ENCODE measurements at regions not wholly inside any gene's neighbourhood (a gene's known extent, or its start where the extent isn't known, plus 50 kb on each side); places are given as distances from the start of the nearest gene placed in this dataset.

DNA sequence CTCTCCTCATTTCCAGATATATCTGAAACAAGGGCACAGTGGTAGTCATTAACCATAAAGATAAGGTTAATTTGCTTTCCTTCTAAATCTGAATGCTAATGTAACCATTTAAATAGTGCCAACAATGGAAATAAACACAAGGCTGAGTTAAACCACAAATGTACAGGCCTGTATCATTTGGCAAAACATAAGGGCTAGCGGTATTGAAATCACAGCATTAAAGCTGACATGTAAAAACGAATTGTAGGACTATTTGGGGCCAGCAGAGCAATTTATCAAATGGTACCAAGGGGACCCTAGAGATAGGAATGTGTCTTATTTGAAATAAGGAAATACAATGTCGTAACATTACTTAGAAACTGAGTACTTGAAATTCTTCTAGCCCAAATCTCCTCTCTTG lies 247.5 kb upstream of the RPS23 start:
- no peak for DNase-seq (ENCODE audit: low read depth in 1 of 2, low spot score in 1 of 2)
- no peaks in the 10 kb centered on the region for H3K27me3 ChIP-seq (ENCODE audit: insufficient read depth, poor library complexity, severe bottlenecking)
- no peak overlapping the region for H3K4me3 ChIP-seq (replicated peaks; ENCODE audit: insufficient read depth, low read length)
- no peak overlapping the region for H3K27ac ChIP-seq (replicated peaks)
- TF ChIP-seq GABPA (IDR thresholded peaks at IDR 0.05; ENCODE audit: low read depth) (no peak), SPI1 (IDR thresholded peaks at IDR 0.05; ENCODE audit: borderline replicate concordance, low read depth) (no peak), POLR2AphosphoS5 (IDR thresholded peaks at IDR 0.05; ENCODE audit: low read depth) (no peak)
- TF ChIP-seq, protein P1, sequence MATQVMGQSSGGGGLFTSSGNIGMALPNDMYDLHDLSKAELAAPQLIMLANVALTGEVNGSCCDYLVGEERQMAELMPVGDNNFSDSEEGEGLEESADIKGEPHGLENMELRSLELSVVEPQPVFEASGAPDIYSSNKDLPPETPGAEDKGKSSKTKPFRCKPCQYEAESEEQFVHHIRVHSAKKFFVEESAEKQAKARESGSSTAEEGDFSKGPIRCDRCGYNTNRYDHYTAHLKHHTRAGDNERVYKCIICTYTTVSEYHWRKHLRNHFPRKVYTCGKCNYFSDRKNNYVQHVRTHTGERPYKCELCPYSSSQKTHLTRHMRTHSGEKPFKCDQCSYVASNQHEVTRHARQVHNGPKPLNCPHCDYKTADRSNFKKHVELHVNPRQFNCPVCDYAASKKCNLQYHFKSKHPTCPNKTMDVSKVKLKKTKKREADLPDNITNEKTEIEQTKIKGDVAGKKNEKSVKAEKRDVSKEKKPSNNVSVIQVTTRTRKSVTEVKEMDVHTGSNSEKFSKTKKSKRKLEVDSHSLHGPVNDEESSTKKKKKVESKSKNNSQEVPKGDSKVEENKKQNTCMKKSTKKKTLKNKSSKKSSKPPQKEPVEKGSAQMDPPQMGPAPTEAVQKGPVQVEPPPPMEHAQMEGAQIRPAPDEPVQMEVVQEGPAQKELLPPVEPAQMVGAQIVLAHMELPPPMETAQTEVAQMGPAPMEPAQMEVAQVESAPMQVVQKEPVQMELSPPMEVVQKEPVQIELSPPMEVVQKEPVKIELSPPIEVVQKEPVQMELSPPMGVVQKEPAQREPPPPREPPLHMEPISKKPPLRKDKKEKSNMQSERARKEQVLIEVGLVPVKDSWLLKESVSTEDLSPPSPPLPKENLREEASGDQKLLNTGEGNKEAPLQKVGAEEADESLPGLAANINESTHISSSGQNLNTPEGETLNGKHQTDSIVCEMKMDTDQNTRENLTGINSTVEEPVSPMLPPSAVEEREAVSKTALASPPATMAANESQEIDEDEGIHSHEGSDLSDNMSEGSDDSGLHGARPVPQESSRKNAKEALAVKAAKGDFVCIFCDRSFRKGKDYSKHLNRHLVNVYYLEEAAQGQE (IDR thresholded peaks at IDR 0.05; ENCODE audit: insufficient replicate concordance, low read depth) = no peak
- TF ChIP-seq, protein P2, sequence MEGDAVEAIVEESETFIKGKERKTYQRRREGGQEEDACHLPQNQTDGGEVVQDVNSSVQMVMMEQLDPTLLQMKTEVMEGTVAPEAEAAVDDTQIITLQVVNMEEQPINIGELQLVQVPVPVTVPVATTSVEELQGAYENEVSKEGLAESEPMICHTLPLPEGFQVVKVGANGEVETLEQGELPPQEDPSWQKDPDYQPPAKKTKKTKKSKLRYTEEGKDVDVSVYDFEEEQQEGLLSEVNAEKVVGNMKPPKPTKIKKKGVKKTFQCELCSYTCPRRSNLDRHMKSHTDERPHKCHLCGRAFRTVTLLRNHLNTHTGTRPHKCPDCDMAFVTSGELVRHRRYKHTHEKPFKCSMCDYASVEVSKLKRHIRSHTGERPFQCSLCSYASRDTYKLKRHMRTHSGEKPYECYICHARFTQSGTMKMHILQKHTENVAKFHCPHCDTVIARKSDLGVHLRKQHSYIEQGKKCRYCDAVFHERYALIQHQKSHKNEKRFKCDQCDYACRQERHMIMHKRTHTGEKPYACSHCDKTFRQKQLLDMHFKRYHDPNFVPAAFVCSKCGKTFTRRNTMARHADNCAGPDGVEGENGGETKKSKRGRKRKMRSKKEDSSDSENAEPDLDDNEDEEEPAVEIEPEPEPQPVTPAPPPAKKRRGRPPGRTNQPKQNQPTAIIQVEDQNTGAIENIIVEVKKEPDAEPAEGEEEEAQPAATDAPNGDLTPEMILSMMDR (IDR thresholded peaks at IDR 0.05; ENCODE audit: insufficient read depth, low read length) = no peak

DNA sequence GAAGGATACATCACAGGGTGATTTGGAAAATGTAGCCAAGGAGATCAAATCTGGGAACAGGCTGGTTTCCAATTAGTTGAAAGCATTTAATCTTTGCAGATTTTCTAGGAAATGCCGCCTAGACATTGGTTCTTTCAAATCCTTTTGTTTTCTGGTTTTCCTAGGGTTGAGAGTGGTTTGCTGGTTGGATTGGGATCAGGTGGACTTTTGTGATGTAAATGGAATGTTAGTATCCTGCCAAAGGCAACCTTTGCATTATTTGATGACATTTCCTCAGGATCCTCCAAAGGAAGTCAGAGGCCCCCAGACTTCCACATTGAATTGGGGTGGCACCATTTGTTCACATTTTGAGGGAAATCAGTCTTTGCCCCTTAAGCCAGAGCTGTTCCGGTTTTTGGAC lies 245.5 kb upstream of the RPS23 start:
- Histone ChIP-seq H3K27ac (replicated peaks) (no peak overlapping the region), H3K27me3 (ENCODE audit: insufficient read depth, poor library complexity, severe bottlenecking) (no peaks in the 10 kb centered on the region), H3K4me3 (replicated peaks; ENCODE audit: insufficient read depth, low read length) (no peak overlapping the region)
- no peak for DNase-seq (ENCODE audit: low read depth in 1 of 2, low spot score in 1 of 2)
- TF ChIP-seq POLR2AphosphoS5 (IDR thresholded peaks at IDR 0.05; ENCODE audit: low read depth) = no peak
- TF ChIP-seq, protein P1 (IDR thresholded peaks at IDR 0.05; ENCODE audit: insufficient replicate concordance, low read depth) = no peak
- no peak for TF ChIP-seq SPI1 (IDR thresholded peaks at IDR 0.05; ENCODE audit: borderline replicate concordance, low read depth)
- TF ChIP-seq, protein P2 (IDR thresholded peaks at IDR 0.05; ENCODE audit: insufficient read depth, low read length) = no peak
- TF ChIP-seq GABPA (IDR thresholded peaks at IDR 0.05; ENCODE audit: low read depth) = no peak

DNA sequence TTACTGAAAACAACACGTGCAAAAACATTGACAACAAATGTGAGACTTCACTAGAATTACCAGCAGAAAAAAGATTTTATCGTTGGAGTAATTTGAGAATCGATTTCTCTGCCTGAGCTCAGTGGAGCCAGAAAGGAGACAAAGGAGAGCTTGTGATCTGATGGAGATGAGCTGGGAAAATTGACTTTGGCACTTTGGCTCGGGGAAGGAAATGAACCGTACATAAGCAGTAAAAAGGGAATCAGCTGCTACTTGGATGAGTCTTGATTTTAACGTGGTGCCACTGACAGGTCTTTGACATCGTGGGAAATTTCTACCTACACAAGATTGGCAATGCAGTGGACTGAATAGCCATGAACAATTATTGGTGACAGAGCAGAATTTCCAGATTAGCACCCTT lies 244.7 kb upstream of the RPS23 start:
- TF ChIP-seq, protein P2 (IDR thresholded peaks at IDR 0.05; ENCODE audit: insufficient read depth, low read length) = no peak
- no peaks in the 10 kb centered on the region for H3K27me3 ChIP-seq (ENCODE audit: insufficient read depth, poor library complexity, severe bottlenecking)
- no peak for DNase-seq (ENCODE audit: low read depth in 1 of 2, low spot score in 1 of 2)
- no peak overlapping the region for H3K4me3 ChIP-seq (replicated peaks; ENCODE audit: insufficient read depth, low read length)
- H3K27ac ChIP-seq (replicated peaks) = no peak overlapping the region

DNA sequence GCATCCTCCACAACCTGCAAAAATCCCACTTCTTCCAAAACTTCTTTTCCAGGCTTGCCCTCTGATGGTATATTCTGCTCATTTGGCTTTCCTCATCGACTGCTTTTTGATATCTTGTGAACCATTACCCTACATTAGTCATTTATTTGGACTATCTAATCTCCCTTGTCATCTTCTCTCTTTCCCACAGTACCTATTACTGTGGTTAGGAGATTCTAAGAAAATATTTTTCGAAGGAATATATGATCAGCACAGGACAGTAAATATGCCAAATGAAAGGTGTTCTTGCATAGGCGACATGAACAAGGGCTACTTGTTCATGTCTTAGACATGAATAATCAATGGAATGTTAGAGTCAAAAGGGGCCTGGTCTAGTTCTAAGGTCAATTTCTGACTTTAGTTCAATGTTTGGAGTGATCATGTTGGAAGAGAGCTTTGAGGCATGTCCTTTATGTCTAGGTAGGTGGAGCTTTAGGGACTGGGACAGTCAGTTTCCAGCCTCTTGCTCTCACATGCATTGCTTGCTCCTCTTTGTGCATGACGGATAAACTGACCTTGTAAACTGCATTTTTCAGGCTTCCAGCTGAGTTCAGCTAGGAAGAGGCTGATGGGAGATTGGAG lies 243.4 kb upstream of the RPS23 start:
- no peak overlapping the region for H3K4me3 ChIP-seq (replicated peaks; ENCODE audit: insufficient read depth, low read length)
- DNase-seq (ENCODE audit: low read depth in 1 of 2, low spot score in 1 of 2) = no peak
- TF ChIP-seq SPI1 (IDR thresholded peaks at IDR 0.05; ENCODE audit: borderline replicate concordance, low read depth) (no peak), GABPA (IDR thresholded peaks at IDR 0.05; ENCODE audit: low read depth) (no peak), POLR2AphosphoS5 (IDR thresholded peaks at IDR 0.05; ENCODE audit: low read depth) (no peak)
- TF ChIP-seq, protein P1 (IDR thresholded peaks at IDR 0.05; ENCODE audit: insufficient replicate concordance, low read depth) = no peak
- TF ChIP-seq, protein P2 (IDR thresholded peaks at IDR 0.05; ENCODE audit: insufficient read depth, low read length) = no peak
- no peaks in the 10 kb centered on the region for H3K27me3 ChIP-seq (ENCODE audit: insufficient read depth, poor library complexity, severe bottlenecking)
- no peak overlapping the region for H3K27ac ChIP-seq (replicated peaks)

Measured in HL-60 (cell line).